ENCODE measurements at regions not wholly inside any gene's neighbourhood (a gene's known extent, or its start where the extent isn't known, plus 50 kb on each side); places are given as distances from the start of the nearest gene placed in this dataset.
"Not testable (repeated sequence)": the region's sequence is repeated elsewhere in the genome, so short reads cannot be mapped to it uniquely, and the experiment has no call there.

- H3K27ac ChIP-seq = no peak overlapping the region
- no peak for ATAC-seq (replicated peaks in 6 of 8)
- in situ Hi-C loops (cut with MboI; ENCODE audit: low pct_unique_long_range_greater_than_20kb in 2 of 9, low sequenced_read_pairs in 9 of 9, unreplicated experiment in 9 of 9) = no loop called here
- no peak overlapping the region for H3K4me3 ChIP-seq
- H3K4me1 ChIP-seq (replicated peaks in 1 of 2) = no peaks in the 10 kb centered on the region
Observed at GRCh38 chr4:151574968-151575367, 166.0 kb downstream of the FHIP1A start.

GRCh38 chr4:151575646-151576045 is 166.7 kb downstream of the FHIP1A start:
- ATAC-seq (replicated peaks in 6 of 8) = no peak
- WGBS, 10 experiments = 27 to 93% (median 80%) methylated on average over 1 to 3 of the region's 3 CpGs
- in situ Hi-C loops (cut with MboI; ENCODE audit: low pct_unique_long_range_greater_than_20kb in 2 of 9, low sequenced_read_pairs in 9 of 9, unreplicated experiment in 9 of 9) = no loop called here
- Histone ChIP-seq H3K27ac (no peak overlapping the region), H3K4me3 (no peak overlapping the region), H3K4me1 (replicated peaks in 1 of 2) (no peaks in the 10 kb centered on the region)

GRCh38 chr4:151576627-151577026 is 167.7 kb downstream of the FHIP1A start:
- H3K4me1 ChIP-seq (replicated peaks in 1 of 2) = peaks cover 0 to 6% of the 10 kb centered on the region in 2 donors
- no peak overlapping the region for H3K27ac ChIP-seq
- H3K4me3 ChIP-seq = no peak overlapping the region
- no peak for ATAC-seq (replicated peaks in 6 of 8)
- in situ Hi-C loops (cut with MboI; ENCODE audit: low pct_unique_long_range_greater_than_20kb in 2 of 9, low sequenced_read_pairs in 9 of 9, unreplicated experiment in 9 of 9) = no loop called here
- 0 to 60% (median 25%) methylated on average over 1 of the region's 1 CpG; no CpG with 5 or more reads in 2 of the 10 experiments for WGBS, 10 experiments

DNA sequence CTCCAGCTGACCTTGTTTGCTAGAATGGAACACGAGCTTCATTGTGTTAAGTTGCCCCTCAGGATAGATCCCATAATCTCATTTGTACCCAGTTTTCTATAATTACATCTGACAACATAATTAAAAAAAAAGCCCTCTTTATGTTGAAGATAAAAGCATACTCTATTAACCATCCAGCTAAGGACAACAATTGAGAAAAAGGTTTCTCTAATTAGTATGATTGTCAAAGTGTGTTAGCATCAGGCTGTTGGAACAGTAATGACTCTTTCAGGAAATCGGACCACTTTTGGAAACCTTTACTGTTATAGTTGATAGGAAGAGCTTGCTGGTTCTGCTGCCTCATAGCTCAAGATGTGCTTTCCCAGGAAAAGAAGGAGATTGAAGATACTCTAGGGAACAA is 172.6 kb downstream of the FHIP1A start:
- peaks cover 0 to 10% of the 10 kb centered on the region in 2 donors for H3K4me1 ChIP-seq (replicated peaks in 1 of 2)
- ATAC-seq (replicated peaks in 6 of 8) = no peak
- 0 to 80% (median 75%) methylated on average over 1 to 2 of the region's 2 CpGs; no CpG with 5 or more reads in 1 of the 10 experiments for WGBS, 10 experiments
- no peak overlapping the region for H3K27ac ChIP-seq
- in situ Hi-C loops (cut with MboI; ENCODE audit: low pct_unique_long_range_greater_than_20kb in 2 of 9, low sequenced_read_pairs in 9 of 9, unreplicated experiment in 9 of 9) = no loop called here
- no peak overlapping the region for H3K4me3 ChIP-seq

DNA sequence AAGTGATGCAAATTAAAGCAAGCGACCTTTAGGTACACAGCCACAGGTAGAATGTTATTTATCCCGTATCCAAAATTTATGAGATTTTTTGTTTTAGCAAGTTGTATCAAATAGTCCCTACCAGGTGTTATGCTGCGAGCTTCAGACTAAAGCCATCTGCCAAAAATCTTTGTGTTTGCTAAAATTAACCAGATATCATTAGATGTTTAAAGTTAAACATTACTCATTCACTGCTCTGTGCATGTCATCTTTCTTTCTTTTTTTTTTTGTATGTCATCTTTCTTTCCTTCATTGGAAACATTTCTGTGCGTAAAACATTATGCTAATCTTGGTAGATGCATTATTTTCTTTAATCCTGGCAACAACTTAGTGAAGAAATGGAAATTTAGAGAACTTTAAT is 173.1 kb downstream of the FHIP1A start:
- WGBS, 10 experiments = 32 to 100% (median 86%) methylated on average over 2 to 4 of the region's 4 CpGs
- Histone ChIP-seq H3K27ac (no peak overlapping the region), H3K4me3 (no peak overlapping the region), H3K4me1 (replicated peaks in 1 of 2) (peaks cover 0 to 10% of the 10 kb centered on the region in 2 donors)
- in situ Hi-C loops (cut with MboI; ENCODE audit: low pct_unique_long_range_greater_than_20kb in 2 of 9, low sequenced_read_pairs in 9 of 9, unreplicated experiment in 9 of 9) = no loop called here
- ATAC-seq (replicated peaks in 6 of 8) = no peak

DNA sequence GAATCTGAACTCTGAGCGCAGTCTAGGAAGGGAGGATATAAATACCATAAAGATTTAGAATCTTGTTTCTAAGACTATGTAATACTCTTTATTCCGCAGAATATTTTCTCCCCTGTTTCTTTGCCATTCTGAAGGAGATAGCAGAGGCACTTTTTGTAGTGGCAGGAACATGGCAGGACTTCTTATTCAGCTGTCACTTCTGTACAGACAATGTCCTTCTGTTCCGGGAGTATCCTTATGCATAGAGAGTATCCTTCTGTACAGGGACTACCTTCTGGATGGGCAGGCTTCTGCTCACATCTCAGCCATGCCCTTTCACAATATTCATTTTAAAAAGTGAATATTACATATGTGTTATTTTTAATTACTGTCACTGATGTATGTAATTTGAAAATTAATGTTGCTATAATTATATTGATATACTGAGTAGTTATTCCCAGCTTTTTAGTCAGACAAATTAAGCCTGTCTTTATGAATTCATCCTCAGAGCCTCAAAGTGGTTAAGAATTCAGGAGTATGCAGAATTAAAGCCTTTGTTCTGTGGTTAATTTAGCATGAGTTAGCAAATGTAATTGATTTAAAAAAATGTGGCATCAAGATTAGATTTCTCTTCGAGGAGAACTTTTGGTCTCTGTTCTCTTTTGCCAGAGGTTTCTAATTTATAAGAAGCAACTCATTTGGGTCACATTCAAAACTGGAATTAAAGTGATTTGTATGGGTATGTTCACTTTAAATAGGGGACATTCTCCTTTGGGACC is 174.4 kb downstream of the FHIP1A start:
- Histone ChIP-seq H3K4me1 (replicated peaks in 1 of 2) (peaks cover 0 to 10% of the 10 kb centered on the region in 2 donors), H3K27ac (no peak overlapping the region), H3K4me3 (no peak overlapping the region)
- peak in 2 of 8 experiments; percentile 20 to 41 for ATAC-seq (replicated peaks in 6 of 8)
- 6 to 90% (median 67%) methylated on average over 1 to 4 of the region's 4 CpGs; no CpG with 5 or more reads in 1 of the 10 experiments for WGBS, 10 experiments
- in situ Hi-C loops (cut with MboI; ENCODE audit: low pct_unique_long_range_greater_than_20kb in 2 of 9, low sequenced_read_pairs in 9 of 9, unreplicated experiment in 9 of 9) = no loop called here

DNA sequence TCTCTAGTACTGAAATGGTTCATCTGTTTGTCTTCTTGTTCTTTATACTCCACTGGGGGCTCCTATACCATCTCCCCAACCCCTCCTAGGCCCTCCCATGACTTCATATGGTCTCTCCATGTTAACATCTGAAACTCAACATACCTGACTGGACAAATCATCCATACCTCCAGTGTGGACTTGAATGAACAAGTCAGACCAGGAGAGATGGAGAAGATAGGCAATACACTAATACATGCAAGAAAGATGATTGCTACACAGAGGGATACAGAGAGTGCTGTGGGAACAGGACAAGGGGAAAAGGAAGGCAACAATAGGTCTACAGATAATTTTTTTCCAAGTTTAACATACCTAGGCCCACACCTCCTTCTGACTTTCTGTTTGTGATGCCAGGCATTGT is 175.1 kb downstream of the FHIP1A start:
- Histone ChIP-seq H3K27ac (no peak overlapping the region), H3K4me3 (no peak overlapping the region), H3K4me1 (replicated peaks in 1 of 2) (peaks cover 0 to 10% of the 10 kb centered on the region in 2 donors)
- ATAC-seq (replicated peaks in 6 of 8) = no peak
- in situ Hi-C loops (cut with MboI; ENCODE audit: low pct_unique_long_range_greater_than_20kb in 2 of 9, low sequenced_read_pairs in 9 of 9, unreplicated experiment in 9 of 9) = no loop called here

DNA sequence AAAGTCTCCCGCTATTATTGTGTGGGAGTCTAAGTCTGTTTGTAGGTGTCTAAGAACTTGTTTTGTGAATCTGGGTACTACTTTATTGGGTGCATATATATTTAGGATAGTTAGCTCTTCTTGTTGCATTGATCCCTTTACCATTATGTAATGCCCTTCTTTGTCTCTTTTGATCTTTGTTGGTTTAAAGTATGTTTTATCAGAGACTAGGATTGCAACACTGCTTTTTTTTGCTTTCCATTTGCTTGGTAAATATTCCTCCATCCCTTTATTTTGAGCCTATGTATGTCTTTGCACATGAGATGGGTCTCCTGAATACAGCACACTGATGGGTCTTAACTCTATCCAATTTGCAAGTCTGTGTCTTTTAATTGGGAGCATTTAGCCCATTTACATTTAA is 165.2 kb downstream of the GATB start:
- ATAC-seq (replicated peaks in 6 of 8); H3K4me1 ChIP-seq (replicated peaks in 1 of 2); in situ Hi-C loops (cut with MboI; ENCODE audit: low pct_unique_long_range_greater_than_20kb in 2 of 9, low sequenced_read_pairs in 9 of 9, unreplicated experiment in 9 of 9); H3K27ac ChIP-seq; H3K4me3 ChIP-seq: not testable (repeated sequence)
- WGBS, 10 experiments = 80 to 100% (median 100%) methylated on average over 1 of the region's 1 CpG; no CpG with 5 or more reads in 3 of the 10 experiments

DNA sequence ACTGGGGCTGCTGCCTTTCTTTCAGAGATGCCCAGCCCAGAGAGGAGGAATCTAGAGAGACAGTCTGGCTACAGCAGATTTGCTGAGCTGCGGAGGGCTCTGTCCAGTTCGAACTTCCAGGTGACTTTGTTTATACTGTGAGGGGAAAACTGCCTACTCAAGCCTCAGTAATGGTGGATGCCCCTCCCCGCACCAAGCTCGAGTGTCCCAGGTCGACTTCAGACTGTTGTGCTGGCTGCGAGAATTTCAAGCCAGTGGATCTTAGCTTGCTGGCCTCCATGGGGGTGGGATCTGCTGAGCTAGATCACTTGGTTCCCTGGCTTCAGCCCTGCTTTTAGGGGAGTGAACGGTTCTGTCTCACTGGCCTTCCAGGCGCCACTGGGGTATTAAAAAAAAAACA is 163.1 kb downstream of the GATB start:
- H3K27ac ChIP-seq; in situ Hi-C loops (cut with MboI; ENCODE audit: low pct_unique_long_range_greater_than_20kb in 2 of 9, low sequenced_read_pairs in 9 of 9, unreplicated experiment in 9 of 9); H3K4me1 ChIP-seq (replicated peaks in 1 of 2); H3K4me3 ChIP-seq; ATAC-seq (replicated peaks in 6 of 8): not testable (repeated sequence)
- 31 to 79% methylated on average over 2 to 4 of the region's 8 CpGs; no CpG with 5 or more reads in 8 of the 10 experiments for WGBS, 10 experiments

DNA sequence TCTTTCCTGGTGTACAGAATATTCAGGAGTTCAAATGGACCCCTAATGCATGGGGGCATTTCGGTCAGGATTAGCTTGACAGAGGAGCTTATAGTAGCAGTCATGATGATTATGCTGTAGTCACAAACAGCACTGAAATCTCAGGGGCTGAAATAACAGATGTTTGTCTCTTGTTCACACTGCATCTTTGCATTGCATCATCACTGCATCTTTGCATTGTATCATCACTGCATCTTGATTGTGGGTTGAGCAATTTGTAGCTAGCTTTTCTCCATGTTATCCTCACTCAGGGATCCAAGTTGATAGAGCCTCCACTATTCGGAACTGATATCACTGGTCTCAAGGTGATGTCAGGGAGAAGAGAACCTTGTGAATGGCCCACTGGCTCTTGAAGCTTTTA is 160.9 kb downstream of the GATB start:
- peaks cover 6 to 8% of the 10 kb centered on the region in 2 donors for H3K4me1 ChIP-seq (replicated peaks in 1 of 2)
- H3K4me3 ChIP-seq = no peak overlapping the region
- WGBS, 10 experiments = 66 to 100% (median 90%) methylated on average over 1 to 2 of the region's 2 CpGs; no CpG with 5 or more reads in 3 of the 10 experiments
- ATAC-seq (replicated peaks in 6 of 8) = peak in 6 of 8 experiments; percentile 23 to 84 (median 64)
- in situ Hi-C loops (cut with MboI; ENCODE audit: low pct_unique_long_range_greater_than_20kb in 2 of 9, low sequenced_read_pairs in 9 of 9, unreplicated experiment in 9 of 9) = loop anchor here in 3 of 9 experiments (25.0 kb wide), 3 partner anchors 238 to 488 kb away; no protein-coding TSS in a partner anchor
- H3K27ac ChIP-seq = no peak overlapping the region

DNA sequence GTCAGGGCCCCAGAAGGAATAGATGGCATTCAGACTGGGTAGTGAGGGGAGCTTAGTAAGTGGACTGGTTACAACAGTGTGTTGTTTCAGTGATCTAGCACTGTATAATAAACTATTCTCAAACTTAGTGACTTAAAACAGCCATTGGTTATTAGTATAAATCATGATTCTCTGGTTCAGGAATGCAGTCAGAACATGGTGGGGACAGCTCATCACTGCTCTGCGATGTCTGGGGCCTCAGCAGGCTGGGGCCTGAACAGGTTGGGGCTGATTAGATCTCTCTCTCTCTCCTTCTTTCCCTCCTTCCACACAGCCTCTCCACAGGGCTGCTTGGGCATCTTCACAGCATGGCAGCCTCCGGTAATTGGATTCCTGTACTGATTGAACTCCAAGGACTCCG is 160.4 kb downstream of the GATB start:
- no peak overlapping the region for H3K4me3 ChIP-seq
- no peak overlapping the region for H3K27ac ChIP-seq
- in situ Hi-C loops (cut with MboI; ENCODE audit: low pct_unique_long_range_greater_than_20kb in 2 of 9, low sequenced_read_pairs in 9 of 9, unreplicated experiment in 9 of 9) = loop anchor here in 3 of 9 experiments (25.0 kb wide), 3 partner anchors 238 to 488 kb away; no protein-coding TSS in a partner anchor
- 0 to 100% (median 44%) methylated on average over 1 to 3 of the region's 3 CpGs; no CpG with 5 or more reads in 5 of the 10 experiments for WGBS, 10 experiments
- H3K4me1 ChIP-seq (replicated peaks in 1 of 2) = peaks cover 6 to 8% of the 10 kb centered on the region in 2 donors
- peak in 1 of 8 experiments; percentile 8 for ATAC-seq (replicated peaks in 6 of 8)

DNA sequence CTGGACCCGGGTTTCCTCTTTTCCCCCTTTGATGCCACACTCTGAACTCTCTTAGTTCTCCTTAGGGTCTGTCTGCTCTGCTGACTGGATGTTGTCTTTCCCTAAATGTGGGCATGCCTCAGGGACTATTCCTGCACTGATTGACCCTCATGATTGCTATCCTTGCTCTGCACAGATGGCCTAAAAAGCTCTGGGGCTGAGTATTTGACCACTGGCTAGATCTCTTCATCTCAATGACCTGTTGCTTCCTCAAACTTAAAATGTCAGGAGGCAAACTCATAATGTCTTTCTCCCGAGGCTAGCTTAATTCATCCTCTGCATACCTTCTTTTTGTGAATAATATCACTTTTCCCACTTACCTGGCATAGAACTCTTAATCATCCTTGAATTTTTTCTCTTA is 157.4 kb downstream of the GATB start:
- no peak overlapping the region for H3K4me3 ChIP-seq
- H3K4me1 ChIP-seq (replicated peaks in 1 of 2) = peaks cover 6 to 8% of the 10 kb centered on the region in 2 donors
- 0 to 100% (median 84%) methylated on average over 1 to 2 of the region's 2 CpGs for WGBS, 10 experiments
- ATAC-seq (replicated peaks in 6 of 8) = no peak
- in situ Hi-C loops (cut with MboI; ENCODE audit: low pct_unique_long_range_greater_than_20kb in 2 of 9, low sequenced_read_pairs in 9 of 9, unreplicated experiment in 9 of 9) = loop anchor here in 3 of 9 experiments (25.0 kb wide), 3 partner anchors 241 to 491 kb away; no protein-coding TSS in a partner anchor
- H3K27ac ChIP-seq = no peak overlapping the region

GRCh38 chr4:151604238-151604637 is 156.6 kb downstream of the GATB start:
- in situ Hi-C loops (cut with MboI; ENCODE audit: low pct_unique_long_range_greater_than_20kb in 2 of 9, low sequenced_read_pairs in 9 of 9, unreplicated experiment in 9 of 9) = loop anchor here in 3 of 9 experiments (25.0 kb wide), 3 partner anchors 242 to 492 kb away; no protein-coding TSS in a partner anchor
- peak in 3 of 8 experiments; percentile 19 to 75 (median 58) for ATAC-seq (replicated peaks in 6 of 8)
- H3K4me1 ChIP-seq (replicated peaks in 1 of 2) = peaks cover 6 to 8% of the 10 kb centered on the region in 2 donors
- 17 to 100% (median 86%) methylated on average over 1 to 4 of the region's 5 CpGs for WGBS, 10 experiments
- no peak overlapping the region for H3K27ac ChIP-seq
- no peak overlapping the region for H3K4me3 ChIP-seq
